Endothelial cell of umbilical vein (primary cell): ENCODE measurements at regions not wholly inside any gene's neighbourhood (a gene's known extent, or its start where the extent isn't known, plus 50 kb on each side); places are given as distances from the start of the nearest gene placed in this dataset.

ENCODE experiments used
- BruUV-seq: library from RNA; stranded (reverse); fragments of 400-500 nt; replicated peaks from 2 replicates; lab custom pipeline; 2021; lab: Mats Ljungman, UMichigan
- CTCF ChIA-PET: fragments of 300-600, 350-600 bp; sonication (Branson Sonifier 250); formaldehyde crosslinking; loops from one replicate; lab custom pipeline; 2021; ENCODE audit warnings: antibody characterized with exemption, inconsistent platforms; lab: Charles Lee
- POLR2A ChIA-PET: fragments of 300-600, 350-600 bp; sonication (Branson Sonifier 250); formaldehyde crosslinking; loops from one replicate; lab custom pipeline; 2021; ENCODE audit warnings: antibody characterized with exemption, inconsistent platforms; lab: Charles Lee
- DNase-seq: peaks from one replicate; pipeline ENCODE4 v3.0.0-alpha.2; 2011; ENCODE audit warnings: low read depth, low spot score
- FAIRE-seq: peaks from 2 replicates; lab custom pipeline; 2011; peaks lifted over from hg19 to GRCh38; lab: Jason Lieb, UNC
- H2AFZ ChIP-seq: 2 replicates; pipeline ENCODE4 v1.6.0; 2012; ENCODE audit warnings: low read depth, low read length, control low read depth, inconsistent platforms
- H3K27ac ChIP-seq: 2 replicates; pipeline ENCODE4 v1.5.1; 2011; ENCODE audit warnings: low read depth, mild to moderate bottlenecking, control low read depth, low read length, moderate library complexity; ENCODE audit not compliant: insufficient read depth
- H3K27me3 ChIP-seq, 2 experiments: 2 replicates each; pipeline versions ENCODE4 v1.6.0 to v1.6.1; 2011; ENCODE audit warnings: low read length in 2 of 2, mixed read lengths in 1 of 2; ENCODE audit not compliant: control insufficient read depth in 2 of 2, insufficient read depth in 2 of 2
- H3K36me3 ChIP-seq, 2 experiments: 2 replicates in 1 of 2; 3 replicates in 1 of 2; pipeline ENCODE4 v1.5.1; 2011; ENCODE audit warnings: low read length in 2 of 2, mild to moderate bottlenecking in 1 of 2, moderate library complexity in 1 of 2; ENCODE audit not compliant: control insufficient read depth in 2 of 2, insufficient read depth in 2 of 2; ENCODE audit errors: extremely low read depth in 1 of 2
- H3K4me1 ChIP-seq: 3 replicates; pipeline ENCODE4 v1.5.1; 2011; ENCODE audit warnings: mild to moderate bottlenecking, low read length; ENCODE audit not compliant: control insufficient read depth, insufficient read depth; ENCODE audit errors: extremely low read depth
- H3K4me2 ChIP-seq: 2 replicates; pipeline ENCODE4 v1.6.1; 2011; ENCODE audit warnings: low read length, control low read depth, mixed read lengths; ENCODE audit not compliant: insufficient read depth
- H3K4me3 ChIP-seq, 3 experiments: fragments of 200-600 bp in 1 of 3; sonication (generic), shearing (Covaris generic) in 1 of 3; replicated peaks in 1 of 3; 2 replicates each; pipeline ENCODE4 v1.5.1; 2011 to 2016; ENCODE audit warnings: control low read depth in 3 of 3, low read length in 3 of 3, mild to moderate bottlenecking in 2 of 3, inconsistent platforms in 1 of 3, low read depth in 1 of 3, moderate library complexity in 1 of 3; ENCODE audit not compliant: insufficient read depth in 1 of 3
- H3K79me2 ChIP-seq: 2 replicates; pipeline ENCODE4 v1.6.0; 2012; ENCODE audit warnings: low read length, inconsistent platforms; ENCODE audit not compliant: control insufficient read depth, insufficient read depth
- H3K9ac ChIP-seq: replicated peaks from 2 replicates; pipeline ENCODE3; 2011; ENCODE audit warnings: low read length, control low read depth; ENCODE audit not compliant: insufficient read depth; ENCODE audit errors: extremely low read depth
- H3K9me1 ChIP-seq: replicated peaks from 3 replicates; pipeline ENCODE4 v1.6.0; 2011; ENCODE audit warnings: mild to moderate bottlenecking, low read length; ENCODE audit not compliant: control insufficient read depth, insufficient read depth; ENCODE audit errors: extremely low read depth
- H3K9me3 ChIP-seq: replicated peaks from 2 replicates; pipeline ENCODE4 v1.5.1; 2012; ENCODE audit warnings: low read length, inconsistent platforms; ENCODE audit not compliant: control insufficient read depth, insufficient read depth
- H4K20me1 ChIP-seq: replicated peaks from 2 replicates; pipeline ENCODE3; 2011; ENCODE audit warnings: mild to moderate bottlenecking, low read length; ENCODE audit not compliant: control insufficient read depth, insufficient read depth; ENCODE audit errors: extremely low read depth
- EZH2 ChIP-seq: IDR thresholded peaks from 2 replicates; pipeline ENCODE4 v1.6.1; 2012; ENCODE audit warnings: borderline replicate concordance, low read depth, mild to moderate bottlenecking, moderate library complexity, low read length, inconsistent platforms; ENCODE audit not compliant: severe bottlenecking
- FOS ChIP-seq: IDR thresholded peaks from 2 replicates; pipeline ENCODE4 v1.6.1; 2011; ENCODE audit warnings: mild to moderate bottlenecking, low read length, moderate library complexity, borderline replicate concordance; ENCODE audit not compliant: insufficient read depth
- GATA2 ChIP-seq: IDR thresholded peaks from 2 replicates; pipeline ENCODE4 v1.7.0; 2011; ENCODE audit warnings: low read depth, mild to moderate bottlenecking, moderate library complexity, mixed read lengths, low read length; ENCODE audit not compliant: insufficient read length, insufficient read depth
- MYC ChIP-seq: IDR thresholded peaks from one replicate; pipeline ENCODE4 v1.6.1; 2011; ENCODE audit warnings: mild to moderate bottlenecking, low read depth, low read length
- POLR2A ChIP-seq: IDR thresholded peaks from 2 replicates; pipeline ENCODE4 v1.6.1; 2012; ENCODE audit warnings: low read depth, mild to moderate bottlenecking, control low read depth, low read length
- POLR2AphosphoS5 ChIP-seq: IDR thresholded peaks from 2 replicates; pipeline ENCODE4 v1.6.1; 2012; ENCODE audit warnings: low read depth, mild to moderate bottlenecking, control low read depth, low read length, moderate library complexity; ENCODE audit not compliant: insufficient read depth
- dilution Hi-C: fragments of 300-500 bp; cut with MboI; formaldehyde crosslinking; loops from one replicate; pipeline ENCODE4 v1.15.0; 2019; ENCODE audit warnings: low sequenced_read_pairs; ENCODE audit not compliant: extremely low pct_ligation_motif_present
- intact Hi-C: fragments of 100-400 bp; cut with micrococcal nuclease; formaldehyde crosslinking; loops from one replicate; pipeline ENCODE4 v1.10.0; 2022
- TF ChIP-seq, protein P1 (sequence below), 2 donors: IDR thresholded peaks; 1 replicate in 1 of 2; 2 replicates in 1 of 2; pipeline ENCODE4 v1.5.1; 2011; ENCODE audit warnings: low read length in 2 of 2, mild to moderate bottlenecking in 2 of 2, moderate library complexity in 2 of 2, control low read depth in 1 of 2, inconsistent platforms in 1 of 2, low read depth in 1 of 2; ENCODE audit not compliant: insufficient read depth in 1 of 2; ENCODE audit errors: extremely low read depth in 1 of 2
- TF ChIP-seq, protein P2 (sequence below): IDR thresholded peaks from 2 replicates; pipeline ENCODE4 v1.6.1; 2011; ENCODE audit not compliant: insufficient read depth, insufficient read length

DNA sequence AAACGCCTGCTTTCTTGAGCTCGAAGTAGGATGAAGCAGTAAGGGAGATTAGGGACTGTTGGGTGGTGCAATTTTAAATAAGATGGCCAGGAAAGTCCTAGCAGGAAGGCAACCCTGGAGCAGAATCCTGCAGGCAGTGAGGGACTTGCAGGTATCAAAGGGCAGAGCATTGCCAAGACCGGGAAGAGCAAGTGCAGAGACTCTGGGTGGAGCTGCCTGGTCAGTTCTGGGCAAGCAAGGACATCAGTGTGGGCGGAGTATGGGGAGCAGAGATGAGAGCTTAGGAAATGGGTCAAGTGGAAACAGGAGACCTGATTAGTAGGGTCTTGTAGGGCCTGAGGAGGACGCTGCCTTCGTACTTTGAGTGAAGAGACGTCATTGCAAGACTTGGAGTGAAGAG is 64.4 kb upstream of the NCK2 start:
- no peaks in the 10 kb centered on the region for H3K79me2 ChIP-seq
- no peak for TF ChIP-seq POLR2A
- TF ChIP-seq, protein P1, sequence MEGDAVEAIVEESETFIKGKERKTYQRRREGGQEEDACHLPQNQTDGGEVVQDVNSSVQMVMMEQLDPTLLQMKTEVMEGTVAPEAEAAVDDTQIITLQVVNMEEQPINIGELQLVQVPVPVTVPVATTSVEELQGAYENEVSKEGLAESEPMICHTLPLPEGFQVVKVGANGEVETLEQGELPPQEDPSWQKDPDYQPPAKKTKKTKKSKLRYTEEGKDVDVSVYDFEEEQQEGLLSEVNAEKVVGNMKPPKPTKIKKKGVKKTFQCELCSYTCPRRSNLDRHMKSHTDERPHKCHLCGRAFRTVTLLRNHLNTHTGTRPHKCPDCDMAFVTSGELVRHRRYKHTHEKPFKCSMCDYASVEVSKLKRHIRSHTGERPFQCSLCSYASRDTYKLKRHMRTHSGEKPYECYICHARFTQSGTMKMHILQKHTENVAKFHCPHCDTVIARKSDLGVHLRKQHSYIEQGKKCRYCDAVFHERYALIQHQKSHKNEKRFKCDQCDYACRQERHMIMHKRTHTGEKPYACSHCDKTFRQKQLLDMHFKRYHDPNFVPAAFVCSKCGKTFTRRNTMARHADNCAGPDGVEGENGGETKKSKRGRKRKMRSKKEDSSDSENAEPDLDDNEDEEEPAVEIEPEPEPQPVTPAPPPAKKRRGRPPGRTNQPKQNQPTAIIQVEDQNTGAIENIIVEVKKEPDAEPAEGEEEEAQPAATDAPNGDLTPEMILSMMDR (IDR thresholded peaks at IDR 0.05; ENCODE audit: extremely low read depth in 1 of 2, insufficient read depth in 1 of 2, low read depth in 1 of 2, low read length in 2 of 2), result no peak
- intact Hi-C loops (no loop called here), dilution Hi-C loops (no loop called here)
- H4K20me1 ChIP-seq, result no peaks in the 10 kb centered on the region
- H3K27me3 ChIP-seq, result no peaks in the 10 kb centered on the region
- H3K27ac ChIP-seq, result no peak overlapping the region
- H3K4me2 ChIP-seq, result no peak overlapping the region
- ChIA-PET POLR2A (no interaction called here), CTCF (no interaction called here)
- DNase-seq, result no peak
- H3K9me3 ChIP-seq, result no peaks in the 10 kb centered on the region
- no peak overlapping the region for H3K4me3 ChIP-seq
- no peak overlapping the region for H2AFZ ChIP-seq
- H3K9ac ChIP-seq, result no peak overlapping the region
- no peaks in the 10 kb centered on the region for H3K36me3 ChIP-seq
- H3K9me1 ChIP-seq, result no peaks in the 10 kb centered on the region
- FAIRE-seq, result no peak
- no TSS peak for BruUV-seq
- no peaks in the 10 kb centered on the region for H3K4me1 ChIP-seq

DNA sequence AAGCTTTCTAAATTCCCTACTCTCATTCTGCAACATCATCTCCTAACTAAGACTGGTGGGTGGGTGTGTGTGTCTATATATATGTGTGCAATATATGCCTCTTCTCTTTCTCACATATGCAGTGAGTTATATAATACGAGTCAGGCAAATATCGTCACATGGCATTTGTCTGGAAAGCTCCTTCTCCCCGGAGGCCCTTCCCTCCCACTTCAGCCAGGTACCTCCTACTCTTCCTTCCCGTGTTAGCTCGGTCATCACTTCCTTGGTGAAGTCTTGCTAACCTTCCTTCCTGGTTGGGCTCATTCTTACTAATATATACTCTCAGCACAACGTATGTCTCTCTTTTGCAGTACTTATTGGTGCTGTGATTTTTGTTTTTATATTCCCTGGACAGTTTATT is 66.4 kb upstream of the NCK2 start:
- no peak overlapping the region for H3K4me3 ChIP-seq
- ChIA-PET POLR2A (no interaction called here), CTCF (no interaction called here)
- no peaks in the 10 kb centered on the region for H3K9me3 ChIP-seq
- no peaks in the 10 kb centered on the region for H4K20me1 ChIP-seq
- no peaks in the 10 kb centered on the region for H3K4me1 ChIP-seq
- FAIRE-seq (no peak), DNase-seq (no peak)
- H2AFZ ChIP-seq, result no peak overlapping the region
- H3K27ac ChIP-seq, result no peak overlapping the region
- no peaks in the 10 kb centered on the region for H3K79me2 ChIP-seq
- BruUV-seq, result no TSS peak
- H3K27me3 ChIP-seq, result no peaks in the 10 kb centered on the region
- H3K36me3 ChIP-seq, result no peaks in the 10 kb centered on the region
- no peak overlapping the region for H3K9ac ChIP-seq
- H3K9me1 ChIP-seq, result no peaks in the 10 kb centered on the region
- intact Hi-C loops (no loop called here), dilution Hi-C loops (no loop called here)
- TF ChIP-seq EZH2 (no peak), FOS (no peak), POLR2A (no peak), POLR2AphosphoS5 (no peak), GATA2 (no peak), MYC (no peak)
- TF ChIP-seq, protein P2, sequence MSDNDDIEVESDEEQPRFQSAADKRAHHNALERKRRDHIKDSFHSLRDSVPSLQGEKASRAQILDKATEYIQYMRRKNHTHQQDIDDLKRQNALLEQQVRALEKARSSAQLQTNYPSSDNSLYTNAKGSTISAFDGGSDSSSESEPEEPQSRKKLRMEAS, result no peak
- TF ChIP-seq, protein P1 (IDR thresholded peaks at IDR 0.05; ENCODE audit: extremely low read depth in 1 of 2, insufficient read depth in 1 of 2, low read depth in 1 of 2, low read length in 2 of 2), result no peak
- no peak overlapping the region for H3K4me2 ChIP-seq
